ENCODE measurements at regions not wholly inside any gene's neighbourhood (a gene's known extent, or its start where the extent isn't known, plus 50 kb on each side); places are given as distances from the start of the nearest gene placed in this dataset.

DNA sequence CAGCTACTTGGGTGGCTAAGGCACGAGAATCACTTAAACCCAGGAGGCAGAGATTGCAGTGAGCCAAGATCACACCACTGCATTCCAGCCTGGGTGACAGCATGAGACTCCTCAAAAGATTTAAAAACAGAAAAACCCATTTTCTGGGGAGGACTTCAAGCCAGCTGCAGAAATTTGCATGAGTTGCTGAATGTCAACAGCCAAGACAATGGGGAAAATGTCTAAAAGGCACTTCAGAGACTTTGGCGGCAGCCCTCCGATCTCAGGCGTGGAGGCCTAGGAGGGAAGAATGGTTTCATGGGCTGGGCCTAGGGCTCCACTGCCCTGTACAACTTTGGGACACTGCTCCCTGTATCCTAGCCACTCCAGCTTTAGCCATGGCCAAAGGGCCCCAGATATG lies 177.8 kb upstream of the C14orf180 start:
- TF ChIP-seq POLR2AphosphoS5 (IDR thresholded peaks at IDR 0.05; ENCODE audit: low read depth, low read length) (no peak), POLR2A (IDR thresholded peaks at IDR 0.05; ENCODE audit: low read depth, low read length) (no peak)

Data from GM12892 (cell line).